OCI-LY7 (cell line): ENCODE measurements at regions not wholly inside any gene's neighbourhood (a gene's known extent, or its start where the extent isn't known, plus 50 kb on each side); places are given as distances from the start of the nearest gene placed in this dataset.

Experiments
- BruUV-seq: library from RNA; stranded (reverse); fragments of 400-500 nt; replicated peaks from 2 replicates; lab custom pipeline; 2021; lab: Mats Ljungman, UMichigan
- CTCF ChIA-PET: fragments of 300-600 bp; sonication (Branson Sonifier 250); formaldehyde crosslinking; loops from one replicate; lab custom pipeline; 2022; ENCODE audit warnings: antibody characterized with exemption; ENCODE audit not compliant: unreplicated experiment; lab: Charles Lee
- POLR2A ChIA-PET: fragments of 300-600 bp; sonication (Branson Sonifier 250); formaldehyde crosslinking; loops from one replicate; lab custom pipeline; 2022; ENCODE audit warnings: antibody characterized with exemption; lab: Charles Lee
- DNase-seq: peaks from one replicate; pipeline ENCODE4 v3.0.0-alpha.2; 2015; ENCODE audit warnings: low spot score
- H2AFZ ChIP-seq: fragments of 200-600 bp; sonication (generic), shearing (Covaris generic); 2 replicates; pipeline ENCODE4 v1.6.1; 2014; ENCODE audit warnings: mild to moderate bottlenecking, antibody characterized with exemption, low read length, moderate library complexity
- H3K27ac ChIP-seq: fragments of 200-600 bp; sonication (generic); 2 replicates; pipeline ENCODE4 v1.5.1; 2014; ENCODE audit warnings: mixed run types, low read depth, mild to moderate bottlenecking, moderate library complexity, low read length, inconsistent platforms; ENCODE audit not compliant: poor library complexity, severe bottlenecking
- H3K36me3 ChIP-seq: fragments of 200-600 bp; sonication (generic); 2 replicates; pipeline ENCODE4 v1.6.1; 2014; ENCODE audit warnings: mild to moderate bottlenecking, antibody characterized with exemption, low read length, moderate library complexity, mixed read lengths; ENCODE audit not compliant: insufficient read depth
- H3K4me1 ChIP-seq: fragments of 200-600 bp; sonication (generic); 2 replicates; pipeline ENCODE4 v1.5.1; 2014; ENCODE audit warnings: mild to moderate bottlenecking, low read length; ENCODE audit not compliant: insufficient read depth, poor library complexity, severe bottlenecking
- H3K4me2 ChIP-seq: fragments of 200-600 bp; sonication (generic); 2 replicates; pipeline ENCODE4 v1.6.1; 2014; ENCODE audit warnings: mild to moderate bottlenecking, low read length
- H3K4me3 ChIP-seq: fragments of 200-600 bp; sonication (generic); 2 replicates; pipeline ENCODE4 v1.5.1; 2014; ENCODE audit warnings: mild to moderate bottlenecking, low read depth, low read length; ENCODE audit not compliant: poor library complexity, severe bottlenecking
- H3K79me2 ChIP-seq: fragments of 200-600 bp; sonication (generic); 2 replicates; pipeline ENCODE4 v1.6.1; 2016; ENCODE audit warnings: low read depth, mild to moderate bottlenecking, low read length, moderate library complexity, mixed read lengths; ENCODE audit not compliant: insufficient read depth
- H3K9me2 ChIP-seq: fragments of 200-600 bp; sonication (generic); 2 replicates; pipeline ENCODE4 v1.6.1; 2016; ENCODE audit warnings: mild to moderate bottlenecking, low read length, mixed read lengths; ENCODE audit not compliant: insufficient read depth
- H3K9me3 ChIP-seq: fragments of 200-600 bp; sonication (generic); 2 replicates; pipeline ENCODE4 v1.6.1; 2014; ENCODE audit warnings: mild to moderate bottlenecking, mixed run types, low read length, mixed read lengths
- H4K20me1 ChIP-seq: fragments of 200-600 bp; sonication (generic); 2 replicates; pipeline ENCODE4 v1.6.1; 2014; ENCODE audit warnings: mild to moderate bottlenecking, antibody characterized with exemption, low read length, moderate library complexity, mixed read lengths; ENCODE audit not compliant: insufficient read depth
- EZH2phosphoT487 ChIP-seq: fragments of 200-600 bp; sonication (generic); IDR thresholded peaks from 2 replicates; pipeline ENCODE4 v1.6.1; 2018; ENCODE audit warnings: low read depth, borderline replicate concordance, mild to moderate bottlenecking, mixed run types, antibody characterized with exemption, low read length, moderate library complexity, mixed read lengths
- intact Hi-C: fragments of 100-400 bp; cut with micrococcal nuclease; formaldehyde crosslinking; loops from one replicate; pipeline ENCODE4 v1.10.0; 2022; ENCODE audit not compliant: unreplicated experiment
- TF ChIP-seq, protein P1 (sequence below): fragments of 200-600 bp; sonication (generic); conservative IDR thresholded peaks from 2 replicates; pipeline ENCODE4 v1.5.1; 2014; ENCODE audit warnings: mild to moderate bottlenecking, antibody characterized with exemption, low read length, moderate library complexity, mixed read lengths

DNA sequence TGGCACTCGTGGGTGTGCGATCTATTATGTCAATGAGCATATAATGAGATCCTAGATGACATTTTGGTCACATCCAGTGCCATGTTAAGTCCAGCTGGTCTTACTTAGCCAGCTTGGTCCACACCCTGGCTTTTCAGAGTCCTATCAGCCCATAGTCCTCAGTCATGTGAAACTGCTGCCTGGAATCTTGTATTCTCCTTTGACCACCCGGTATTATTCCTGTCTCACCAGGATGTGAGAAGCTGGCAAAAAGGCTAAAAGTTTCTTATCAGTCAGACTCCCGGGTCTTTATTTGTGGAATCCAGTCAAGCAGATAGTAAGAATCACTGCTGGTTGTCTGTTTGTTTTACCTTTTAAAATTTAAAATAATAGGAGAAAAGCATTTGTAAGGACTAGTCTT lies 705.6 kb upstream of the GHITM start:
- Histone ChIP-seq H3K79me2 (no peaks in the 10 kb centered on the region), H4K20me1 (no peaks in the 10 kb centered on the region), H3K4me1 (no peaks in the 10 kb centered on the region), H3K9me3 (no peaks in the 10 kb centered on the region), H3K27ac (no peak overlapping the region), H3K9me2 (no peaks in the 10 kb centered on the region), H3K4me2 (no peak overlapping the region), H2AFZ (no peak overlapping the region), H3K36me3 (no peaks in the 10 kb centered on the region), H3K4me3 (no peak overlapping the region)
- TF ChIP-seq EZH2phosphoT487, result no peak
- TF ChIP-seq, protein P1, sequence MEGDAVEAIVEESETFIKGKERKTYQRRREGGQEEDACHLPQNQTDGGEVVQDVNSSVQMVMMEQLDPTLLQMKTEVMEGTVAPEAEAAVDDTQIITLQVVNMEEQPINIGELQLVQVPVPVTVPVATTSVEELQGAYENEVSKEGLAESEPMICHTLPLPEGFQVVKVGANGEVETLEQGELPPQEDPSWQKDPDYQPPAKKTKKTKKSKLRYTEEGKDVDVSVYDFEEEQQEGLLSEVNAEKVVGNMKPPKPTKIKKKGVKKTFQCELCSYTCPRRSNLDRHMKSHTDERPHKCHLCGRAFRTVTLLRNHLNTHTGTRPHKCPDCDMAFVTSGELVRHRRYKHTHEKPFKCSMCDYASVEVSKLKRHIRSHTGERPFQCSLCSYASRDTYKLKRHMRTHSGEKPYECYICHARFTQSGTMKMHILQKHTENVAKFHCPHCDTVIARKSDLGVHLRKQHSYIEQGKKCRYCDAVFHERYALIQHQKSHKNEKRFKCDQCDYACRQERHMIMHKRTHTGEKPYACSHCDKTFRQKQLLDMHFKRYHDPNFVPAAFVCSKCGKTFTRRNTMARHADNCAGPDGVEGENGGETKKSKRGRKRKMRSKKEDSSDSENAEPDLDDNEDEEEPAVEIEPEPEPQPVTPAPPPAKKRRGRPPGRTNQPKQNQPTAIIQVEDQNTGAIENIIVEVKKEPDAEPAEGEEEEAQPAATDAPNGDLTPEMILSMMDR, result no peak
- BruUV-seq, result no TSS peak
- CTCF ChIA-PET, result no interaction called here
- intact Hi-C loops, result no loop called here
- POLR2A ChIA-PET, result no interaction called here
- DNase-seq, result no peak

DNA sequence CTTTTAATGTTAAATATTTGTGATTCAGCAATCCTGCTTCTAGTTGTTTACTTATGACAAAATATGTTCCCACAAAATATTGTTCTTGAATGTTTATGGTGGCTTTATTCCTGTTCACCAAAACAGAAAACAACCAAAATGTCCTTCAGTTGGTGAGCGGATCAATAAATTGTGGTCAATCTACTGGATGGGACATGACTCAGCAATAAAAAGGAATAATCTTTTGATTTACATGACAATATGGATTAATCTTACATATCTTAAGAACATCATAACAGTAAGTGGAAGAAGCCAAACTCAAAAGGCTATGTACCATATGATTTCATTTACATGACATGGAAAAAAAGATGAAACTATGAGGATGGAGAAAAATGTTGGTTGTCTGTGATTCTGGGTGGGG lies 691.3 kb upstream of the GHITM start:
- CTCF ChIA-PET, result no interaction called here
- H4K20me1 ChIP-seq, result no peaks in the 10 kb centered on the region
- POLR2A ChIA-PET, result interaction anchor here (0.7 kb wide), 1 partner anchor 1791 kb away, joined by 3 read pairs; no protein-coding TSS in a partner anchor
- no TSS peak for BruUV-seq
- no peak overlapping the region for H3K27ac ChIP-seq
- no peaks in the 10 kb centered on the region for H3K9me3 ChIP-seq
- H3K36me3 ChIP-seq, result no peaks in the 10 kb centered on the region
- TF ChIP-seq, protein P1, result no peak
- TF ChIP-seq EZH2phosphoT487, result no peak
- no peak for DNase-seq
- H3K9me2 ChIP-seq, result no peaks in the 10 kb centered on the region
- H3K4me2 ChIP-seq, result no peak overlapping the region
- no peak overlapping the region for H3K4me3 ChIP-seq
- H3K4me1 ChIP-seq, result no peaks in the 10 kb centered on the region
- H3K79me2 ChIP-seq, result no peaks in the 10 kb centered on the region
- no peak overlapping the region for H2AFZ ChIP-seq
- intact Hi-C loops, result no loop called here

DNA sequence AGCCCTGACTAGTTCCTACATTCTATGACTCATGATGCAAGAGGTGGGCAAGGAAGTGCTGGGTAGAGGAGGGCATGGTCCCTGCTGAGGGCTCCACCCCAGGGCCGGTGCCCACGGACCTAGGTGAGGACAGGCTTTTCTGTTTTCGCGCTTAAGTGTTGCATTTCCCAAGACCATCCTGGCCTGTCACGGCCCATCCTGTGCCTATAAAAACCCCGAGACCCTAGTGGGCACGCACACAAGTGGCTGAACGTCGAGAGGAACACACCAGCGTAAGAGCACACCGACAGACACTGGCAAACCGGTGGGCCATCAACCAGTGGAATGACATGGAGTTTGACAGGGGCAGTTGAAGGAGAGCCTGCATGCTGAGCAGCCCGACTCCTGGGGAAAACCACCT lies 680.7 kb upstream of the GHITM start:
- Histone ChIP-seq H3K9me2 (no peaks in the 10 kb centered on the region), H3K36me3 (no peaks in the 10 kb centered on the region), H3K27ac (no peak overlapping the region), H2AFZ (no peak overlapping the region), H3K4me3 (no peak overlapping the region), H3K4me1 (no peaks in the 10 kb centered on the region), H3K79me2 (no peaks in the 10 kb centered on the region), H3K9me3 (no peaks in the 10 kb centered on the region), H4K20me1 (no peaks in the 10 kb centered on the region), H3K4me2 (no peak overlapping the region)
- POLR2A ChIA-PET, result no interaction called here
- DNase-seq, result no peak
- no TSS peak for BruUV-seq
- CTCF ChIA-PET, result no interaction called here
- TF ChIP-seq, protein P1, result no peak
- no peak for TF ChIP-seq EZH2phosphoT487
- intact Hi-C loops, result no loop called here
